ENCODE measurements at regions not wholly inside any gene's neighbourhood (a gene's known extent, or its start where the extent isn't known, plus 50 kb on each side); places are given as distances from the start of the nearest gene placed in this dataset.
"Not testable (repeated sequence)": the region's sequence is repeated elsewhere in the genome, so short reads cannot be mapped to it uniquely, and the experiment has no call there.

DNA sequence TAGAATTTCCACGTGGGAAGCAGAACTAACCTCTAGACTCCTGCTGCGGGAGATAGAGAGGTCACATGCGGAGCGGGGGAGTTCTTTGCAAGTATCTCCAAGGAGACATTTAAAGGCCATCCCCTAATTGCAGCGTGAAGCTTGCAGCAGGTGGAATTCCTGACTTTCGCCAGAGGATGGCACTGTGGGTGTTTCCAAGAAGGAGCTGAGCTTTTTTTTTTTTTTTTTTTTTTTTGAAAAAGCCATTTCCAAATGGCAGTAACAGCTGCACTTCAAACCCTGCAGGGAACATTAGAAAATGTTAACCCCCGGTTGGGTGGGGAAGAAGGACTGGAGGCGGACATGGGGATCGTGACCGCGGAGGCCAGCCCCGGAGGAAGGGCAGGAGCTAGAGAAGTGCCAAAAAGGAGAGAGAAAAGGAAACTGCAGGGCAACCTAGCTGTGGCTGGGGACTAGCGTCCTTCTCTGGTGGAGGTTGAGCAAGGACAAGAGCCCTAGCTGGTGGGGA is 487.7 kb downstream of the TYW1 start:
- peak; percentile 60 to 66 for DNase-seq

DNA sequence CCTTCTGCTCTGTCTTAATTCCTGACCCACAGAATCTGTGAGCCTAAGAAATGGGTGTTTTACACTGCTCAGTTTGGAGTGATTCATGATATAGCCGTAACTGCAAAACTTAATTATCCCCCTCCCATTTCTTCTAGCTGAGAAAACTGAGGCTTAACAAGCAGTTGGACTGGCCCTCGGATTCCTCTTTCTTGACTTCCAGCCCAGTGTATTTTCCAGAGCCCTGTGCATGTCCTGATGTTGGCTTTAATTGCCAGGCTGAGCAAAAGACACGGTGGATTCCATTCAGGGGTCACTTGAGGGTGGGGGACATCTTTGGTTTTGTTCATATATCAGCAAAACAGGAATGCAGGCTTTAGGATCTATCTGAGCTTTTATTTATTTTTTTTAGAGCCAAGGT is 489.8 kb downstream of the TYW1 start:
- DNase-seq: no peak

GRCh38 chr7:67487316-67487715 is 490.7 kb downstream of the TYW1 start:
- no peak for DNase-seq

- DNase-seq: no peak
Measured at GRCh38 chr7:67489881-67490280, 493.2 kb downstream of the TYW1 start.

- no peak for DNase-seq
Measured at GRCh38 chr7:67493366-67493765, 496.7 kb downstream of the TYW1 start.

DNA sequence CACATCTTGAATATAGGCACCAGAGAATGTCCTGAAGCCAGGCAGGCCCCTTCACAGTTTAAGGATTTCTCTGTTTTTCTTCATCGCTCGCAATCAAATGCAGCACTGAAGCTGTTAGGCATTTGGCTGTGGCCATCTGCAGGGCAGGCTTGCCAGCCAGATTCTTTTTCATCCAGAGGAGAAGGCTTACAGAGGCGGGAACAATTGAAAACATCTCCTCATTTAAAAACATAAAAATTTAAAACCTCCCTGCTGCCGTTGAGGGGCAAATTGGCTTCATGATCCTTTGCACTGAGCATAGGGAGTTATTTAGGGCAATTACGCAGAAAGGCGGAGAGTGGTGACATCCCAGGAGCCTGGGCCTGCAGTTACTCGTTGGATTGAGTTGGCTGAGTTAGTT is 500.0 kb downstream of the TYW1 start:
- no peak for DNase-seq

DNA sequence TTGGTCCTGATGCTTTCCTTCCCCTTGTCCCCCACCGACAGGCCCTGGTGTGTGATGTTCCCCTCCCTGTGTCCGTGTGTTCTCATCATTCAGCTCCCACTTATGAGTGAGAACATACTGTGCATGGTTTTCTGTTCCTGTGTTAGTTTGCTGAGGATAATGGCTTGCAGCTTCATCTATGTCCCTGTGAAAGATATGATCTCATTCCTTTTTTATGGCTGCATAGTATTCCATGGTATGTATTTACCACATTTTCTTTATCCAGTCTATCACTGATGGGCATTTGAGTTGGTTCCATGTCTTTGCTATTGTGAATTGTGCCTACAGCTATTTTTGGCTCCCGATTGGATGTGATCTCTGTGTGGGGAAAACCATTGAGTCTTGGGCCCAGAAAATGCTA is 501.3 kb downstream of the TYW1 start:
- DNase-seq: not testable (repeated sequence)

DNA sequence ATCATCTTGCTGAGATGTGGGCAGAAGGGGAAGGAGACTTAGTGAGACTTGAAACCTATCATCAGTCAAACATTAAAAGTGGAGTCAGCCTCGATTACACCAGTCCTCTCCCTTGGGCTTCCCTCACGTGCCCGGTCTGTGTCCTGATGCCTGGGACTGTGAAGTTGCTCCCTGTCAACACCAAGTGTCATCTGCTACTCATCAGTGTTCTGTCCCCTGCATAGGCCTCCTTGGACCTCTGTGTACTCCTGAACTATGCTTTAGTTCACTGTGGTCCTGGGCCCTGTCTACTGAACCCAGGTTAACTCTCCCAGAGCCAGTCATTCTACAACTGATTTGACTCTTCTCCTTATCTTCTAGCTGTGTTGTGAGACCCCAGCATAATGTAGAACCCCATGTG is 506.3 kb downstream of the TYW1 start:
- DNase-seq: no peak

DNA sequence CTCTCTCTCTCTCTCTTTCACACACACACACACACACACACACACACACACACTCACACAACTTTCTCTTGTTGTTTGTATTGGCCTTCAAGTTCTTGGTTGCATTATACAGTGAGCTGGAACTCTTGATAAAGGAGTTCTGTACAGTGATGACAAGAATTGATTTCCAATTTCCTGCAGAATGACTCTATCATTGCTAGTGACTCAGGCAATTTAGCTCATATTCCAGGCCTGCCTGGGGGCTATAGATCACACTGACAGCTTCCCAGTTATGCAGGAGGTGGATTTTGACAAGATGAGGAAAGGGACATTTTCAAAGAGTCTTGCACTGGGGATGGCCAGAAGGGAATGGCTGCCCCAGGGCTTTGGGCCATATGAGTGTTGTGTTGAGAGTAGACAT is 508.8 kb downstream of the TYW1 start:
- no peak for DNase-seq

DNA sequence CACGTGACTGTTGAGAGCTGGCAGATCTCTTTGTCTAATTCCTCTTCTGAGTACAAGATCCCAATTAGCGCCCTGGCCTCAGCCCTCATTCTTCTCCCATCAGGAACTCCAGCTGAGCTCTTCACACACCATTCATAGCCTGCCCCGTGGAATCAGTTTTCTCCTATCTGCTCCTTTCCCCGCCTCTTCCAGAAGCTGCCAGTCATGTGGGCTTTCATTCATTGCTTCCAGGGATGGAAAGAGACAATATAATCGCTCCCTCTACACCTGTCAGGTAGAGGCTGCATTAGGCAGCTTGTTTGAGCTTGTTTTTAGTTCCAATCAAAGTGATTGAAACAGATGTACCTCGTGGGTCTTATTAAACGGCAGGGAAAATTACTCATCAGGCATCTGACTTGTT is 515.8 kb downstream of the TYW1 start:
- DNase-seq: no peak

GRCh38 chr7:67518580-67518979 is 521.9 kb downstream of the TYW1 start:
- DNase-seq: no peak

DNA sequence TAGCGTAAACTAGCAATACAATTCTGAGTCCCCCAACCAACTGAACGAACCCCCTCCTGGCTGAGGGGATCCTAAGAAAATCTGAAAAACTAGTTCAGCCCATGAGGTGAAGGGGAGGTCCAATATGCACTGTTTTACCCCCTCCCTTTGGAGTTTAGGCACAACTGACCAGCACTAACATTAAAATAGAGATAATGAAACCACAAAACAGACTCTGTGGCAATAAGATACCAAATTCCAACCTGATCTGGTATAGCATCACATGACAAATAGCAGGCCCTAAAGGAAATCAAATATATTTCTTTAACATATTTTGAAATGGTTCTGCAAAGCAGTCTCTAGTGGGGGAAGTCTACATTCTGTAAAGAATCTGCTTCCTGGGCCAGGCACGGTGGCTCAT is 522.5 kb downstream of the TYW1 start:
- no peak for DNase-seq

DNA sequence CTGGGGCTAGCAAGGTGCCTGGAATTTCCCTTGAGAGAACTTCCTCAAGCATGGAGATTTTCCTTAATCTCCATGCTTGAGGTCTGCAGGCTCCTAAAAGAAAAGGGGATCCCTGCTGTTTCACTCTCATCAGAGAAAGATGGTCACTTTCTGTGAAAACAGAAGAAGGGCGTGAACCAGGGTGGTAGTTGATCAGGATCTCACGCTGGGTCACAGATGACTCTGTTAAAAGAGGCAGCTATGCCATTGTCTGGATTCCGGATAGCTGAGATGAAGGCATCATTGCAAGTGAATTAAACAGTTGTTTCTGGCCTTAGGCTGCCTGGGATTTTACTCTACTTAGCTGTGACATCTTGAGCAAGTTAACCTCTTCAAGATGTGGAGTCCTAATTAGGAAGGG is 525.9 kb downstream of the TYW1 start:
- no peak for DNase-seq

- no peak for DNase-seq
Measured at GRCh38 chr7:67523713-67524112, 527.1 kb downstream of the TYW1 start.

DNA sequence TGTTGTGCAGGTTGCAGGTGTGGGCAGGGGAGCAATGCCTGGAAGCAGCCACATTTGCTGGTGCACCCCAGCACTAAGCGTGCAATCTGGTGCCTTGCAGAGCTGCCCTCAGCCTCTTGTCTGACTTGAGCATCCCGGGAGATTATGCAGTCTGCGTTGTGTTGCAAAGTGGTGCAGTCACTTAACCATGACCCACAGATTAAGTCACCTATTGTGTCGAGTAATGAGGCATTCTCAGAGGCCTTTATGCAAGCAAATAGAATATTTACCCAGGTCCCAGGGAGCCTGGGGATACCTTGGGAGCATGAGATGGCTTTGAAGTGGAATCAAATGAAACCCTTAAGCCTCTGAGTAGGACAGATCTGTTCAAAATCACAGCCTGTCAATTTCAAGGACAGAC is 529.0 kb downstream of the TYW1 start:
- no peak for DNase-seq

DNA sequence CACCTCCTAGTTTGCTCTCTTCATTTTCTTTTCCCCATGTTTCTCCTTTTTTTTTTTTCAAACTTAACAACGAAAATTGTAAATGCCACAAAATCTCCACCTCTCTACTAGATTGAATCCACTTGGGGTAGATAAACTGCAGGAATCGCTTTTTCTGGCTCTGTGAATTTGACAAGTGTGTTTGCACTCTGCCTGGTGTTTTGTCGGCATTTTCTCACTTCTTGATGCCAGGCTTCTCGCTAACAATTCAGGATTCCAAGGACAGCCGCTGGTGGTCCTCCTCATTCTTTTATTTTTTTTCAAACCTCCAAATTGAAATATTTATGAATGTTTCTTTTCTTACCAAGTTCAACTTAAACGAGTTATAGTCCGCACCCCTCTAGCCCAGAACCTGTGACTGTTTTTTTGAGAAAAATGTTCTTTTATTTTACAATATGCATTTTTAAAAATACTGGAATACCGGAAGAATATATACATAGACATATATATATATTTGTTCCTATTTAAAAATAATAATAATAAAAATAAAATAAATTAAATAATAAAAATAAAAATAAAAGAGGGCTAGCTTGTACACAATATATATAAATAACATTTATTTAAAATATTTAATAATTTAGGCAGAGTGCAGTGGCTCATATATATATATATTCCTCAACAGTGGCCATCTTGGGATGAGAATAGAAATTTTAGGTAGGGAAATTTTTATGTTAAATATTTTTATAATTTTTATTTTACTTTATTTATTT is 538.8 kb downstream of the TYW1 start:
- DNase-seq: no peak

DNA sequence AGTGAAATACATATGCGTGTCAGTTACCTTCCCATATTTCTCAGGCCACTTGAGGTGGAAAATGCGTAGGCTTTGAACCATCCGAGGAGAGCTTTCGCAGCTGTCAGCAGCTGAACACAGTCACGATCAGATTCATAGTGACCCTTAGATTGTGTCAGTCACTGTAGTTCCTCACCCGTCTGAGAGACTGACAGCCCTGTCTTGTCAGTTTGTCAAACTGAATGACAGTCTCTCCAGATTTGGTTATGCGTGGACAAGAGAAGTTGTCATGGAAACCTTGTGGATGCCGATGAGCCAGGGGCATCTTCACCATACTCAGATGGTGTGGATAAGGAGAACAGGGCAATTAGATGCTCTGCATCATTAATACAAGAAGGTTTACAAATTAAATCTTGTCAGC is 546.3 kb downstream of the TYW1 start:
- DNase-seq: no peak

- DNase-seq: no peak
Measured at GRCh38 chr7:67547183-67547907, 550.7 kb downstream of the TYW1 start.

DNA sequence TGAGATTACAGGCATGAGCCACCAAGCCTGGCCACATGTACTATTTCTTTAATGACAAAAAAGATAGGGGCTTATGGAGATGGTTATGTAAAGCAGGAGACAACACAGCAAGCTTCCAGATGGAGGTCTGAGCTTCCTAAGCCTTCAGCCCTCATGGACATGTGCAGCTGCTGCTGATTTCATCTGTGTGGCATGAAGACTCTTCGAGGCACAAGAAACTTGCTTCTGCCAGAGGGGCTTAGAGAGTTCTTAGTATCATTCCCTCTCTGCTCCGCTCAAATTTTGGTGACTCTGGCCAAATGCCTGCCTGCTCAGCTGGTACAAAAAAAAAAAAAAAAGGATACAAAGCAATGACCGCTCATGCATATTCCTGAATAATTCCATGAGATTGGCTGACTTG is 552.5 kb downstream of the TYW1 start:
- DNase-seq: no peak

DNA sequence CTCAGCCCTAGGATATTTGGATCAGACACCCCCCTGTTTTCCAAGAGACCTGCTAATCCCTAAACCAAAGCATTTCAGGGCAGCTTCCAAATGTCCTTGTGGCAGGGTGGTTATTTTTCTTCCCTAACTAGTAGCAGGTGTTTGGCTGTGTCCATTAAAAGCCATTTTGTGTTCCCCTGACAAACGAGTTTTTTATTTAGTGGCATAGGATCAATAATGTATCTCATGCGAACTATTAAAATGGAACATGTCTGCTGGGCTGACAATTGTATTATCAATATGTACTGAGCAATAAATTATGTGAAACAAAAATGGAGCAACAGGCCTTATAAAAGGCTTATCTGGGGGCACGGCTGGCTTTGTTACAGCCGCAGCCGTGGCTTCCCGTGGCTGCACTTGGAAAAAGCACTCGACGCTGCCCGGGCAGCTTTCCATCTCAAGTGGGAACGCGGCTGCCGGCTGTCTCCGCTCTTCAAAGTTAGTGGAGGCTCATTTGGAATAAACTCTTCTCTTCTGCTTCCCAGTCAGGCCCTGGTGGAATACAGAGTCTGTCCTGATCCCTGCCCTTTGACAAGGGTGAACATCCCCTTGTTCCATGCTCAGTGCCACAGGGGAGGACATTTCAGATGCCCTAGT is 554.3 kb downstream of the TYW1 start:
- DNase-seq: no peak

DNA sequence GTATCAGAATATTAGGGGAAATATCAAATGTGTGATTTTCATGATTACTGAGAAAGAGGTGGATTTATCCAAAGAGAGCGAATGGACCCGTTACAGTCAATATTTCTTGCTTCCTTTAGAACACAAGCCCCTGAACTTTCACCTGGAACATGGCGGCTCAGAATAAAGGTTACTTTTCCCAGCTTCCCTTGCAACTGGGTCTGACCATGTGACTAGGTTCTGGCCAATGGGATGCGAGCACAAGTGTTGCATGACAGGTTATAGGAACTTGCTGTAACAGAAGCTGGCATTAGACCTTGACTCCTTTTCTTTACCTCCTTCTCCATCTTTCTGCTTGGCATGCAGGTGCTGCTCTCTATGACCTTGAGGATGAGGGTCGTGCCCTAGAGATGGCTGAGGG is 556.1 kb downstream of the TYW1 start:
- DNase-seq: no peak

DNA sequence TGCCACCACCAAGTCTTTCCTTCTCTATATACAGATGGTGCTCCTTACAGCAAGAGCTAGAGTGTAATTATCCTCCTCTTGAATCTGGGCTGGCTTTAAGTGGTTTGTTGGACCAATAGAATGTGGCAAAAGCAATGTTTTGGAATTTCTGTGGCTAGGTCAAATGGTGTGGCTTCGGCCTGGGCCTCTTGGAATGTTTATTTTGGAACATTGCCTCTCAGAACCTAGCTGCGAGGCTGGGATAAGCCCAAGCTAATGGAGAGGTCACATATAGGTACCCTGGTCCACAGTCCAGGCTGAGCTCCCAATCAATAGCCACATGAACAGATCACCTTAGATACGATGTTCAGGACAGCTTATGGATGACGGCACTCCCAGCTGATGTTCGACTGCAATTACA is 556.7 kb downstream of the TYW1 start:
- DNase-seq: no peak

- no peak for DNase-seq
Measured at GRCh38 chr7:67554986-67555385, 558.4 kb downstream of the TYW1 start.

DNA sequence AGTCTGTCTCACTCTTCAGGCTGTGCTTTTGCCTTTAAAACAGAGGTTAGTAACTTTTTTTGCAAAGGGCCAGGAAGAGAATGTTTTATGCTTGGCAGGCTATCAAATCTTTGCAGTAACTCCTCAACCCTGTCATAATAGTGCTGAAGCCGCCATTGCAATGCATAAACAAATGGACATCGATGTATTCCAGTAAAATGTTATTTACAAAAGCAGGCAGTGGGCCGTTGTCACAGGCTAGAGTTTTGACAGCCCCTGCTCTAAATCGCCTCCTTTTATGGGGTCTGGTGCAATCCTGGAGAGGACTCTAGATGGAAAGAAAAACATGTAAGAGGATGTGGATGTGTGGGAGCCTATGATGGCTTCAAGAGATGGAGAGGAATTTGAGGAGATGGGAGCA is 568.3 kb downstream of the TYW1 start:
- no peak for DNase-seq

Measured in inflammatory macrophage treated with lipopolysaccharide for 1 hour (primary cell).